ENCODE measurements at regions not wholly inside any gene's neighbourhood (a gene's known extent, or its start where the extent isn't known, plus 50 kb on each side); places are given as distances from the start of the nearest gene placed in this dataset.
"Not testable (repeated sequence)": the region's sequence is repeated elsewhere in the genome, so short reads cannot be mapped to it uniquely, and the experiment has no call there.

- no peak overlapping the region for H3K4me3 ChIP-seq (ENCODE audit: low read length)
- DNase-seq (ENCODE audit: low read depth) = peak; percentile 46
- no peak for TF ChIP-seq CTCF (conservative IDR thresholded peaks at IDR 0.05; ENCODE audit: low read depth, low read length)
These were observed 146.0 kb upstream of the GNAI1 start for GRCh38 chr7:79988653-79989052.

GRCh38 chr7:79984210-79984609, 150.4 kb upstream of the GNAI1 start:
- DNase-seq (ENCODE audit: low read depth) = no peak
- no peak for TF ChIP-seq CTCF (conservative IDR thresholded peaks at IDR 0.05; ENCODE audit: low read depth, low read length)
- H3K4me3 ChIP-seq (ENCODE audit: low read length) = no peak overlapping the region

- TF ChIP-seq CTCF (conservative IDR thresholded peaks at IDR 0.05; ENCODE audit: low read depth, low read length) = no peak
- no peak overlapping the region for H3K4me3 ChIP-seq (ENCODE audit: low read length)
- DNase-seq (ENCODE audit: low read depth) = no peak
These were observed 152.4 kb upstream of the GNAI1 start for GRCh38 chr7:79982141-79982770.

GRCh38 chr7:79980376-79980775, 154.3 kb upstream of the GNAI1 start:
- no peak for DNase-seq (ENCODE audit: low read depth)
- TF ChIP-seq CTCF (conservative IDR thresholded peaks at IDR 0.05; ENCODE audit: low read depth, low read length) = no peak
- H3K4me3 ChIP-seq (ENCODE audit: low read length) = no peak overlapping the region

DNA sequence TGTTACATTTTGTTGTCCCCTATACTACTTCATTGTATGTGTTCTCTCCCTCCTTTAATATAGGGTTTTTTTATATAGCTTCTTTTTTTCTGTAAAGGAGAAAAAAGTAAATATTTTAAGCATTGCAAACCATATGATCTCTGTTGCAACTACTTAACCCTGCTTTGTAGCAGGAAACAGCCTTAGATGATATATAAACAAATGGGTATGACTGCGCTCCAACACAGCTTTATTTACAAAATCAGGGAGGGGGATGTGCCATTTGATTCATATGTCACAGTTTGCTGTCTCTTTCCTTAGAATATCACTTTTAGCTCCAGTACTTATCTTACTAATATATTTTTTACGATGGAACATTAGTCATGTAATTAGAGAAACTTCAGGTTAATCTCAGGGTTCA, 155.2 kb upstream of the GNAI1 start:
- DNase-seq (ENCODE audit: low read depth) = no peak
- TF ChIP-seq CTCF (conservative IDR thresholded peaks at IDR 0.05; ENCODE audit: low read depth, low read length) = no peak
- no peak overlapping the region for H3K4me3 ChIP-seq (ENCODE audit: low read length)

- no peak for DNase-seq (ENCODE audit: low read depth)
- no peak for TF ChIP-seq CTCF (conservative IDR thresholded peaks at IDR 0.05; ENCODE audit: low read depth, low read length)
- H3K4me3 ChIP-seq (ENCODE audit: low read length) = no peak overlapping the region
These were observed 157.2 kb upstream of the GNAI1 start for GRCh38 chr7:79977481-79977880.

DNA sequence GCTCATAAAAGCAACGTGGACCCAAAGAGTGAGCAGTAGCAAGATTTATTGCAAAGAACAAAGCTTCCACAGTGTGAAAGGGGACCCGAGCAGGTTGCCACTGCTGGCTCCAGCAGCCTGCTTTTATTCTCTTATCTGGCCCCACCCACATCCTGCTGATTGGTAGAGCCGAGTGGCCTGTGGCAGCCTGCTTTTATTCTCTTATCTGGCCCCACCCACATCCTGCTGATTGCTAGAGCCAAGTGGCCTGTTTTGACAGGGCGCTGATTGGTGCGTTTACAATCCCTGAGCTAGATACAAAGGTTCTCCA, 158.0 kb upstream of the GNAI1 start:
- not testable (repeated sequence) for H3K4me3 ChIP-seq (ENCODE audit: low read length); DNase-seq (ENCODE audit: low read depth)

DNA sequence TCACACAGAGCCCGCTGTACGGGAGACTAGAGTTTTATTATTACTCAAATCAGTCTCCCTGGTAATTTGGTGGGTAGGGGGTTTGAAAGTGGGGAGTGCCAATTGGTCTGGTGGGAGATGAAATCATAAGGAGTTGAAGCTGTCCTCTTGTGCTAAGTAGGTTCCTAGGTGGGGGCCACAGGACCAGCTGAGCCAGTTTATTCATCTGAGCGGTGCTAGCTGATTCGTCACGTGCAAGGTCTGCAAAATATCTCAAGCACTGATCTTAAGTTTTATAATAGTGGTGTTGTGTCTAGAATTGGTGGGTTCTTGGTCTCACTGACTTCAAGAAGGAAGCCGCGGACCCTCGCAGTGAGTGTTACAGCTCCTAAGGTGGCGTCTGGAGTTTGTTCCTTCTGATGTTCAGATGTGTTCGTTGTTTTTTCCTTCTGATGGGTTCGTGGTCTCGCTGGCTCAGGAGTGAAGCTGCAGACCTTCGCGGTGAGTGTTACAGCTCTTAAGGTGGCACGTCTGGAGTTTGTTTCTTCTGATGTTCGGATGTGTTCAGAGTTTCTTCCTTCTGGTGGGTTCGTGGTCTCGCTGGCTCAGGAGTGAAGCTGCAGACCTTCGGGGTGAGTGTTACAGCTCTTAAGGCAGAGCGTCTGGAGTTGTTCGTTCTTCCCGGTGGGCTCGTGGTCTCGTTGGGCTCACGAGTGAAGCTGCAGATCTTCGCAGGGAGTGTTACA, 158.5 kb upstream of the GNAI1 start:
- H3K4me3 ChIP-seq (ENCODE audit: low read length); DNase-seq (ENCODE audit: low read depth): not testable (repeated sequence)
